GM19035 (cell line): ENCODE measurements at regions not wholly inside any gene's neighbourhood (a gene's known extent, or its start where the extent isn't known, plus 50 kb on each side); places are given as distances from the start of the nearest gene placed in this dataset.
"Not testable (repeated sequence)": the region's sequence is repeated elsewhere in the genome, so short reads cannot be mapped to it uniquely, and the experiment has no call there.

Experiments used
- ATAC-seq: cut with Tn5 transposase; IDR thresholded peaks from one replicate; pipeline ENCODE4 v1.9.1; 2021; ENCODE audit not compliant: unreplicated experiment

DNA sequence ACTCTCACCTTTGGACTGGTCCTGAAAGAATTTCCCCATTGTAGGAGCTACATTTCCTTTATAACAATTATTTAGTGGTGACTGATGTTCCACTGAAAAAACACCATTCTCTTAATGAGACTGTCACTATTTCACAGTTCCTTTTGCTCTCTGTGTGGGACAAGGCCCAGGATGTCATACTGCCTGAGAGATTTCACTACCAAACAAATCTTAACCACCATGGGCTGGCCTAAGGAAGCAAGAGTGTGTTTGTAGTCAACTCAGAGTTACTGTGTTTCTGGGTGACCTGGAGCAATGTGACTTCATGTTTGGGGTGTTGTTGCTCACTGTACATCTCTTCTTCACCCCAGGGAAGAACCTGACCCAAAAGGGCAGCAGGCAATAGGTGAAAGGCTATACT lies 50.1 kb upstream of the ZNF608 start:
- no peak for ATAC-seq

DNA sequence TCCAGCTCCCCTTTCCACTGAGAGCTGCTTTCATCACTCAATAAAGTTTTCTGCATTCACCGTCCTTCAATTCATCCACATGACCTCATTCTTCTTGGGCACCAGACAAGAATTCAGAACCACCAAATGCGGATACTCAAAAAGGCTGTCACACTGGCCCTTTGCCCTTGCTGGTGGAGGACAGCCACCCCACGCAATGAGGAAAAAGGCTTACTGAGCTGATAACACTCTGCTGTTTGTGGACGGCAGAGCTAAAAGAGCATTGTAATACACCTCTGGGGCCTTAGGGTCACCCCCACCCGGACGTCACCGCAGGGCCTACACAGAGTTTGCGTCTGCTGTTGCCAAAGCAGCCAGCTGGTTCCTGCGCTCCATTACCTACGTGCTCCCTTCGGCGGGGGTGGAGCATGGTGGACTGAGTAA lies 51.2 kb upstream of the ZNF608 start:
- ATAC-seq, result no peak

DNA sequence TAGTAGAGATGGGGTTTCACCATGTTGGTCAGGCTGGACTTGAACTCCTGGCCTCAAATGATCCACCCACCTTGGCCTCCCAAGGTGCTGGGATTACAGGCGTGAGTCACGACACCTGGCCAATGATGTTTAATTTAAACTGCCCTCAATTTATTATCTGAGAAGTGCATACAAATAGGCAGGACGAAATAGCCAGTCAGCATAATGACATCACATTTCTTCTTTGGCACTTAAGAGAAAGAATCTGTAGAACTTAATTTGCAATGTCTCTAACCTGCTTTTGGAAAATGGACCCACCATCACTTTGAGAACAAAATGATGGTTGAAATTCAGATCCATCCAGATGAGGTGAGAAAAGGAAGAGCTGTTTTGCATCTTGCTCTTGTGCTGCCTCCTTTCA lies 52.5 kb upstream of the ZNF608 start:
- ATAC-seq, result no peak

DNA sequence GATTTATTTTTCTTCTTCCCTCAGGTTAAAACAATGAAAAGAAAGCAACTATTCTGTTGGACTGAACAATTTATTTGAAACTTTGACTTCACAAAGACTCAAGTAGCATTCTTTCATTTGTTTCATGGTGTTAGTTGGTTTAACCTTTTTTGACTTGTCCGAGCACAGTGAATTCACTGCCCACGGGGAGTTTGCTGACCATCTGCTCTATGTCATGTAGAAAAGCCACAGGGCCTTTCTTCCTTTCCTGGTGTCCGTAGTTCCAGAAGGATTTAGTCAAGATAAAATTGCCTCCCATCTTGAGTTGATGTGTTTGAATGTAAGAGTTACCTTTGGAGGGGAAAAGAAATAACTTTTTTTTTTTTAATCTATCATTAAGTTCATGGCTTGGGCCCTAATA lies 55.1 kb upstream of the ZNF608 start:
- ATAC-seq, result no peak

DNA sequence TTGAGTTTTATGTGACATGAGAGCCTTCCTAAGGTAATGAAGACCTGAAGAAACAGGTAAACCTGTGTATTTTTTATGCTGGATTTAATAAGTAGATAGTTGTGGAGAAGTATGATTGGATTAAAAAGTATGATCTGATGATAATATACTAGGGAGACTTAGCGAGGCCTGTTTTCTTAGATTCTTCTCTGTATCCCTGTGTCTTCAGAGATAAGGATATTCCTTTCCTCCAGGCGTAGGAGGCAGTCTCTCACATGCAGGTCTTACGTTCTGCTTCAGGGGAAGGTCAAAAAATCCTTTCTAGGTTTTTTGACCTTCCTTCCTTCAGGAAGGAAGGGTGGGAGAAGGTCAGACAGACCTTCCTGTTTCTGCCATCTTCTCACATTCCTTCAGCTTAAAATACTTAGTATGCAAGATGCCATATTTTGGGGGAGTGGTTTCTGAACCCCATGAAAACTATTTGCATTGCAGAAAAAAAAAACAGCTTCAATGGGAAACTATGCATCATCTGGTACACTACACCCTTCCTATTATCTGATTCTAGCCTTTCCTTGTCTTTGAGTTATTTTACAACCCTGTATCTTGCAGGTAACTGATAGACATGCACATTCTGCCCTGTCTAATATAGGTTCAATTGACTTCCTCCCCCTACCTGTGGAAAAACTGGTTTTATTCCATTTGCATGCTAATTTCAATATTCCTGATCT lies 57.3 kb upstream of the ZNF608 start:
- no peak for ATAC-seq

DNA sequence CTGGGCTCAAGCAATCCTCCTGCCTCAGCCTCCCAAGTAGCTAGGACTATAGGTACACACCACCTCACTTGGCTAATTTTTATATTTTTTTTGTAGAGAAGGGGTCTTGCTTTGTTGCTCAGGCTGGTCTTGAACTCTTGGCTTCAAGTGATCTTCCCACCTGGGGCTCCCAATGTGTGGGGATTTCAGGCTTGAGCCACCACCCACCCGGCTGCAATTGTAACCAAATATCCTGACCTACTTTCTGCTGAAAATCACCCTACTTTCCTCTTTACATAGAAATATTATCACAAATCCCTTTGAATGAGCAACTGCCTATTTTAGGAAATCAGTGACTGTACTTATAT lies 59.6 kb upstream of the ZNF608 start:
- ATAC-seq, result no peak

DNA sequence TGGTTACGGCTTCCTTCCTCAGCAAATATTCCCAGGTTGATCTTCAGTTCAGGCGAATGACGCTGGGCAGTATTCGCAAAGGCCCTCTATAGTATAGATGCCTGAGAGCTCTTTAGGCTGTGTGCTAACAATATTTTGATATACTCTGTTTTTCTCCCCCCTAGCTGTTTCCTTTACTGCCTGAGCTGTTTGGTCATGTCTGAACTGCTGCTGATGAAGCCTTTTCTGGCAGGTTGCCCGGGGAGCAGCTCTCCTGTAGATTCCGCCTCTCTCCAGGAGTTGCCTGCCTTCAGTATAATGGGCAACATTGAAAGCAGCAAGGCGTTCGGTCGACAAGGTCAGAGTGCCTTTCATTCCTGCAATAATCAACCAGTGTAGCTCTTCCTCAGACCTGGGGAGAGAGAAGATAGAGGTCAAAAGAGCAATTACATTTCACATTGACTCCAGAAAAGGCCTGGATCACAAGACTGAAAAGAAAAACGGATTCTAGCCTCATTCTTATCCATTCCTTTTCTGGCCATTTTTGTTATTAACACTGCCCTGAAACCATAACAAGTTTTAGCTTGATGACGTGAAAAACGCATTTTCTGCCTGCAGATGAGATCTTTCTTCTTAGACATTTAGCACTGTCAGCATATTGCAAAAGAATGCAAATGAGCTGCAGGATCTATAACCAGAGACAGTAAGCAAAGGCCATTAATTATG lies 60.1 kb upstream of the ZNF608 start:
- ATAC-seq, result no peak

DNA sequence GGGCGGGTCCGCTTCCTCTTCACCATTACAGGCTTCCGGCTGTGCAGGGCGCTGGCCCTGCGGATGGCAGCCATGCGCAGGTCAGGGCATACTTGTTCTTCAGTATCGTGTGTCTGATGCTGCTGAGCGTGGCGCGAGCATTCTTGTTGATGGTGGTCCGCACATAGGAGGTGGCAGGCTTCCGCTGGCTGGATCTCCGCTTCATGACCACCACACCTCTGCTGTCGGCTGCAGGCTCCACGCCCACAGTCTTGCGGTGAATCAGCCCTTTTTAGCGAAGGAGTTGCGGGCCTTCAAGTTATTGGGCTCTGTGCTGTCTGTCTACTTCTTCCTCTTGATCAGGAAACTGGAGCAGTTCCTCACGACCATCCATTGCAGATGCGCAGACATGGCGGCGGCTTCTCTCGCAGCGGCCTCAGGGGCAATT lies 62.4 kb upstream of the ZNF608 start:
- no peak for ATAC-seq

DNA sequence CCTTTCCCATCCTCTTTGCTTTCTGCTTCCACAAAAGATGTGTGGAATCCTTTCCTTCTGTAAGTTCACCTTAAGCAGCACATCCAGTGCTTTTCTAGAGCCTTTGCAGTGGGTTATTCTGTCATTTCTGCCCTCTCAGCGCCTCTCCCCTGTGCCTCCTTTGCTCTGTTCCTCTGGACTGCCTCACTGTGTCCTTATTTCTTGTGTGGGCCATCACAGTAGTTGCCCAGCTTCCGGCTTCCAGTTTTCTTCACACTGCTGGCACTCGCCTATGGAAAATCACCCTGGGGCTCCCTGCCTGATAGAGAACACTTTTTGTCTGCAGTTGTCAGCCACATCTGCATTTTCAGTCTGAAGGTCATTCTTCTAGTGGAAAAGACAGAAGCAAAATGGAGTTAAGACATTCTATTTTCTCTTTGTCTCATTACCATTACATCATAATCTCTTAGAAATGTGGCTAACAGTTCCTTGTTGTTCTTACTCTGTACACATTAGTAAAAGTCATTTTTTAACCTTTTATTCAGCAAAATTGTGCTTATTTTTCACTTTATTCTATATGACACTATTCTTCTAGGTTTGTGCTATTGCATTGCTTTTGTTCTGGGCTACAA lies 64.1 kb upstream of the ZNF608 start:
- no peak for ATAC-seq

DNA sequence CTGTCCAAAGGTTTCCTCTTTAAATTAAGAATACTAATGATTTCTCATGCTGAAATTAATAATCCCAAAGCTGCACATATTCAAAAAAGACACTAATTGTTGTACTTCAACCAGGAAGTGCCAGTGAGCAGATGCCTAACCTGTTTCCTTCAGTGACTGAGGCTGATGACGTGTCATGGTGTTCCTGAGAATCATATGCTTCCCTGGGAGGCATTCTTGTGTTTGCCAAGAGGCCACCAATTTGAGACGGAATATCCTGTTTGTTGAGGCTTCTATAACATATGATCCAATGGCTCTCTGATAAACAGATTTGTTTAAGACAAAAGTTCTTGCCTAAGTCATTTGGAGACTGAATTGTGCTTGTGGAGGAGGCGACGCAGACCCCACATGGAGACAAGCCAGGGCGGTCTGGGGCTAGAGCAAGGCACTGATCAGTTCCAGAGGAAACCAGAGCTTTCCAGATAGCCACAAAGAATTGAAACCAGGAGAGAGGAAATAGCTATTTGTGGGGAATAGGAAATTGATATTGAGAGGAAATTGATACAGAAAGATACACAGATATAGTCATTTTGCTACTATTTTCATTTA lies 66.4 kb upstream of the ZNF608 start:
- ATAC-seq, result no peak

DNA sequence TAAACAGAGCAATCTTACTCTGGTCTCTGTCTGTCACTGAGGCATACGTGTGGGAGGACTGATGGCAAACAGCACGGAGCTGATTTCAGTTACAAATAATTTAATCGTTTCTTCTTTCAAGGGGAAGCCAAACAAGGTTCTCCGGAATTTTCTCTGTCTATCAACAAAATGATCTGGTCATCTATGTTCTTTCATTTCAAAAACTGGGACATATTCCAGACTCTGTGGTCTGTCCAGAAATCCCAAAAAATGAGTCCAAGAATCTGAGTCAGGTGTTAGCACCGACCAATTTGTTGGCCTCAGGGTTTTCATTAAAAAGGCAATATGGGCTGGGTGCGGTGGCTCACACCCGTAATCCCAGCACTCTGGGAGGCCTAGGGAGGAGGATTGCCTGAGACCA lies 69.9 kb upstream of the ZNF608 start:
- no peak for ATAC-seq

DNA sequence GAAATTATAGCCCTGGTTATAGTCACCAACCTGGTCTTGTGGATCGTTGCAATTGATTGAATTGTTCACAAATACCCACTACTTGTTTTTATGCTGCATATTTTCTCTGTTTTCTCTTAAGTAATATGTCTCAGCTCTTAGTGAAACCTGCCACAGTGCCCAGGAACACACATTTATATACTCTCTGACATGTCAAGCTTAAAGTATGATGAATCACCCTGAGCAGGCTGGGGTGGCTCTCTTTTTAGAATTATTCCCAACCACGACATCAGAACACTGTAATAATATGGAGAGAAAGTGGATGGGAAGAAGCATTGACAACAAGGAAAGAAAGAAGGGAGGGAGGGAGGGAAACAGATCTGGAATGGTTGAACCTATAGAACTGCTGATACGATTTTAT lies 72.8 kb upstream of the ZNF608 start:
- ATAC-seq, result no peak

DNA sequence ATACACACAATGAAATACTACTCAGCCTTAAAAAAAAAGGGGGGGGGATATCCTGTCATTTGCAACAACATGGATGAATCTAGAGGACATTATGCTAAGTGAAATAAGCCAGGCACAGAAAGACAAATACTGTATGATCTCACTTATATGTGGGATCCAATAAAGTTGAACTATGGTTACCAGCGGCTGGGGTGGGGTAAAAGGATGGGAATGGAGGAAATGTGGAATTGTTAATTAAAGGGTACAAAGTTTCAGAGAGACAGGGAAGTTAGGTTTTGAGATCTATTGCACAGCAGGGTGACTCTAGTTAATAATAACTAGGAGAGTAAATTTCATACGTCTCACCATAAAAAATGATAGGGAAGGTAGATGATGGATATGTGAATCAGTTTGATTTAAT lies 76.2 kb upstream of the ZNF608 start:
- no peak for ATAC-seq

DNA sequence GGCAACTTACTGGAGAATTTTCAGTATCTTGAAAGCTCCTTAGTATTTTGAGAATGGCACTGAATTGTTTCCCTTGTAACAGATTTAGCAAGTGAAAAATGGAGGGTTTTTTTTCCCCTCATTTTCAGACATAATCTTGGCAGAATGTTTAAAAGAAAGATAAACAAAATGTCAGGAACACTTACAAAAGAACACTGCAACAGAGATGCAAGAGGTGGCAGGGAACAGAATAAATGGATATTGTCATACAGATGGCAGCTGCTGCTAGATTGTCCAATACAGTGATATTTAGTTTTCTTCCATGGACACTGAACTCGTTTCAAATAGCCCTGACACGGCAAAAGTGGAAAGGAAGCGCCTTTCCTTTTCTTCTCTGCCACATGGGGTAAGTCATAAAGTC lies 76.9 kb upstream of the ZNF608 start:
- ATAC-seq, result no peak

DNA sequence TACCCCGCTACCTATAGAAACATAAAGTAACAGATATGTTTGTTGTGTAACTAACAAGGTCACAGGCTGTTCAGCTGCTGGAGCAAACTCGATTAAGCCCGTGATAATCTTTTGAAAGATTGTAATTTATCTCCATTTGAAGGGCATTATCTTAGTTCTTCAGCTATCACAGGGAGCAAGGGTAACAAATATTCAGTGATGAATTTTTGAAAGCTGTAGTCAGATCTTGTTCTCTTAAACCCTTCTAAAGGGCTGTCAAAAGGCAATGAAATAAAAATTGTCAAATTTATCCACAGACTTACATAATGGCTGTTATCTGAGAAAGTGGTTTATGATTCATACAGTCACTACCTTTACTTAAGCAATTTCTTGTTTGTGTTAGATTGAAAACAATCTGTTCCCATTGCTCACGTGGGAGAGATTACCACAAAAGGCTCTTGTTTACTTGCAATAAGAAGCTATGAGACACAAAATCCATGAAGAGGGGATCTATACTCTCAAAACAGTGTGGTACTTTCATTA lies 78.3 kb upstream of the ZNF608 start:
- no peak for ATAC-seq

DNA sequence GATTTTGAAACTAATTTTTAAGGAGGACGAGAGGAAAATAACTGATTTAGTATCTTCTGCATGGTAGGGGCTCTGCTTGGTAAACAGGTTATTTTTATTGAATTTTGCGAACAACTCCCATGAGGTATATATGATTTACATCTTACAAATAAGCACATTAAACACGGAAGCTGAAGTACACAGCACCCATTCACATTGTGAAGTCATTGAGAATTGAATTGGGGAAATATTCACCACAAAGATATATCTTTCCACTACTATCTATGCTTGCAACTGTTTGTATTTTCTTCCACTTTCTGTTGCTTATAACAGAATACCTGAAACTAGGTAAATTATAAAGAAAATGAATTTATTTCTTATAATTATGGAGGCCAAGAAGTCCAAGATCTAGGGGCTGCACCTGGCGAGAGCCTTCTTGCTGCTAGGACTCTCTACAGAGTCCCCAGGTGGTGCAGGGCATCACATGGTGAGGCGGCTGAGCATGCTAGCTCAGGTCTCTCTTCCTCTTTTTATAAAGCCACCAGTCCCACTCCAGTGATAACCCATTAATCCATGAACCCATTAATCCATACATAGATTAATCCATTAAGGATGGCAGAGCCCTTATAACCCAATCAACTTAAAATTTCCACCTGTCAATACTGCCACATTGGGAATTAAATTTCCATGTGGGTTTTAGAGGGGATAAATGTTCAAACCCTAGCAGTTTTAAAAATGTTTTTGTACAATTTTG lies 79.0 kb upstream of the ZNF608 start:
- ATAC-seq, result peak; percentile 83

DNA sequence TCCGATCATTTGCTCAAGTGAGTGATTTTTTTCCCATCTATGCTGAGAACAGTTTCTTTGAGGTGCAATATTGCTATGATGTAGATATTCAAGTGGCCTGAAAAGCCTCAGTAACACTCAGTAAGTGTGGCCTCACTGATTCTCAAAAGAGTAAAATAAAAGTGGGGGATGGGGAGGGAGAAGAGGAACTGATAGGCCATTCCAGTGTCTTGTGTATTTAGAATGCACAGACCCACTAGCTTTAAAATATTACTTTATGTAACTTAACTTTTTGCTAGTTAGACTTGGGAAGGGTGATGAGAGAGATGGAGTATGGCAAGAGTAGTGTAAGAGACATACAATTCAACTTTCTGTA lies 79.5 kb upstream of the ZNF608 start:
- ATAC-seq, result peak; percentile 3

DNA sequence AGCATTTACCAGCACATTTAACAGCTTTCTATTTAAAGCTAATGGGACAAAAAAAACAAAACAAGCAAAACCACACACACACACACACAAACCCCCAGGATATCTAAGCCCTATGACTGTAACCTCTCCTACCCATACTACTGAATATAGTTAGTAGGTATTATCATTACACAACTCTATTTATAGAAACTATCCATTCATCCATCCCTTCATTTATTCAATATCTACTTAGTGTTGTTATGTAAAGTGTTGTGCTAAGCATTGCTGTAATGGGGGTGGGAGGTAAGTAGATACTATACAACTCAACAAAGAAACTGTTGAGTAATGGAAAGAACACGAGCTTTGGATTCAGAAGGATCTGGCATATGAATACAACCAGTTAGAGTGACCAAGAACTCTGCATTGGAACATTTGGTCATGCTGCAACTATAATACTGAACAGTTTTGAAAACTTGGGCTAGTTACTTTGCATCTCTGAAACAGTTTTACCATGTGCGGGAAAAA lies 82.3 kb upstream of the ZNF608 start:
- no peak for ATAC-seq

DNA sequence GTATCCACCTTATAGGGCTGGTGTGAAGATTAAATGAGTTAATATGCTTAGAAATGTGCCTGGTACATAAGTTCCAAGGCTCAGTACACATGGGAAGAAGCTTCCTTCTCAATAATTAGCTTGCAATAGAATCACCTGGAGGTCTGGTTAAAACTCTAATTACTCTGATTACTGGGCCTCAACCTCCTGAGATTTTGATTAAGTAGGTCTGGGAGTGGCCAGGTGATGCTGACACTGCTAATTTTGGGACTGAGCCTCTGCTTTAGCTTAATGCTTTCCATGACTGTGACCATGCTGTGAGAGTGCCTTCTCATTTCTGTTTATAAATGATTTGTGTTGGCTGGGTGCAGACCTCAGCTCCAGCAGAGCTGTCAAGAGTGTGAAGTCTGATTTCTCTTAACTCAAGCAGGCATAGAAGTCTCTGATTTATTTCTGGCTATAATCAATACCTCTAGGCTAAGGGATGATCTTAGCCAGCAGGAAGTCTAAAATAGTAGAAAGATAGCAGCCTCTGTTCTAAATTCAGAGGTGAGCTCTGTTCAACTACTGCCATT lies 85.3 kb upstream of the ZNF608 start:
- no peak for ATAC-seq

DNA sequence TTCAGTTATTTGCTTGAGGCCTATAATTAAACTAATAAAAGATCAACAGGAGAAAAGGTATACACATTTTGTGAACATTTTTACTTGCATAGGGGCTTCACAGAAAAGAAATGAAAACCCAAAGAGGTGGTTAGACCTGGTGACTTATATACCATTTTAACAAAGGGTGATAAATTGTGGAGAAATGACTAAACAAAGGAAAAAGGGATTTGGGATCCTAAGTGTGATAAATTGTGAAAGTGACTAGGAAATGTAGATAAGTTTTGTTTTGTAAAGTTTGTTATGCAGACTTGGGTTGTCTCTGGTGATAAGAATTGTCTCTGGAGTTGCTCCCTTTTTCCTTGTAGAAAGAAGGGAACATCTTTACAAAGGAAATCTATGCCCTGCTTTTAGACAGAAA lies 86.1 kb upstream of the ZNF608 start:
- ATAC-seq, result no peak

DNA sequence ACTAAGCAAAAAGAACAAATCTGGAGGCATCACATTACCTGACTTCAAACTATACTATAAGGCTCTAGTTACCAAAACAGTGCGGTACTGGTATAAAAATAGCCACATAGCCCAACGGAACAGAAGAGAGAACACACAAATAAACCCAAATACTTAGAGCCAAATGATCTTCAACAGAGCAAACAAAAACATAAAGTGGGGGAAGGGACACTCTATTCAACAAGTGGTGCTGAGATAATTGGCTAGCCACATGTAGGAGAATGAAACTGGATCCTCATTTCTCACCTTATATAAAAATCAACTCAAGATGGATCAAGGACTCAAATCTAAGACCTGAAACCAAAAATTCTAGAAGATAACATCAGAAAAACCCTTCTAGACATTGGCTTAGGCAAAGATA lies 89.9 kb upstream of the ZNF608 start:
- not testable (repeated sequence) for ATAC-seq
